Panc1 (cell line): ENCODE measurements at regions not wholly inside any gene's neighbourhood (a gene's known extent, or its start where the extent isn't known, plus 50 kb on each side); places are given as distances from the start of the nearest gene placed in this dataset.

Source experiments
- CTCF ChIP-seq: fragments of 450-650 bp; IDR thresholded peaks from 2 replicates; pipeline ENCODE4 v1.5.1; 2017; ENCODE audit warnings: mild to moderate bottlenecking
- POLR2AphosphoS5 ChIP-seq: IDR thresholded peaks from 2 replicates; pipeline ENCODE4 v1.6.1; 2012; ENCODE audit warnings: mild to moderate bottlenecking, low read depth, low read length, moderate library complexity
- REST ChIP-seq, 2 experiments: IDR thresholded peaks; 2 replicates each; pipeline ENCODE4 v1.6.1; 2011 to 2012; ENCODE audit warnings: low read depth in 2 of 2, control low read depth in 1 of 2, low read length in 1 of 2, mild to moderate bottlenecking in 1 of 2, moderate library complexity in 1 of 2; ENCODE audit not compliant: insufficient read depth in 1 of 2
- TCF7L2 ChIP-seq: IDR thresholded peaks from 2 replicates; pipeline ENCODE4 v1.6.1; 2011; ENCODE audit warnings: mild to moderate bottlenecking, low read depth, low read length, inconsistent platforms

GRCh38 chr6:30816791-30817739 lies 67.3 kb upstream of the DDR1 start:
- no peak for TF ChIP-seq CTCF
- no peak for TF ChIP-seq POLR2AphosphoS5
- no peak for TF ChIP-seq REST (IDR thresholded peaks at IDR 0.05; ENCODE audit: insufficient read depth in 1 of 2, low read depth in 2 of 2, low read length in 1 of 2)
- no peak for TF ChIP-seq TCF7L2
